HEK293T (cell line): ENCODE measurements at regions not wholly inside any gene's neighbourhood (a gene's known extent, or its start where the extent isn't known, plus 50 kb on each side); places are given as distances from the start of the nearest gene placed in this dataset.

ENCODE experiments used
- CTCF ChIA-PET: fragments of 350-600 bp; formaldehyde crosslinking; extraction: SDS; loops from one replicate; lab custom pipeline; 2021; ENCODE audit warnings: antibody characterized with exemption, inconsistent platforms; lab: Yijun Ruan, JAX
- POLR2A ChIA-PET: fragments of 350-600 bp; formaldehyde crosslinking; extraction: SDS; loops from one replicate; lab custom pipeline; 2020; ENCODE audit warnings: antibody characterized with exemption, inconsistent platforms; lab: Yijun Ruan, JAX
- DNase-seq: peaks from one replicate; pipeline ENCODE4 v3.0.0; 2012; ENCODE audit warnings: mixed read lengths; ENCODE audit errors: extremely low spot score
- ARNT ChIP-seq: fragments of 450-650 bp; IDR thresholded peaks from 2 replicates; pipeline ENCODE4 v1.6.1; 2017; ENCODE audit warnings: mild to moderate bottlenecking
- BHLHE40 ChIP-seq: fragments of 450-650 bp; IDR thresholded peaks from 2 replicates; pipeline ENCODE4 v1.6.1; 2016; ENCODE audit warnings: mild to moderate bottlenecking, moderate library complexity, borderline replicate concordance
- CTBP1 ChIP-seq: fragments of 450-650 bp; IDR thresholded peaks from 2 replicates; pipeline ENCODE4 v1.6.1; 2016; ENCODE audit warnings: borderline replicate concordance
- ELF4 ChIP-seq: fragments of 450-650 bp; IDR thresholded peaks from 2 replicates; pipeline ENCODE4 v1.6.1; 2017; ENCODE audit warnings: antibody characterized with exemption
- FOXA1 ChIP-seq: fragments of 450-650 bp; IDR thresholded peaks from 2 replicates; pipeline ENCODE4 v1.6.1; 2016; ENCODE audit warnings: mild to moderate bottlenecking
- FOXK2 ChIP-seq: fragments of 450-650 bp; IDR thresholded peaks from 2 replicates; pipeline ENCODE4 v1.6.1; 2016; ENCODE audit warnings: mild to moderate bottlenecking
- FOXM1 ChIP-seq: fragments of 450-650 bp; IDR thresholded peaks from 2 replicates; pipeline ENCODE4 v1.6.1; 2017; ENCODE audit warnings: mild to moderate bottlenecking, borderline replicate concordance
- HDGF ChIP-seq: fragments of 450-650 bp; IDR thresholded peaks from 2 replicates; pipeline ENCODE4 v1.6.1; 2017; ENCODE audit warnings: antibody characterized with exemption, borderline replicate concordance
- L3MBTL2 ChIP-seq: fragments of 450-650 bp; conservative IDR thresholded peaks from 2 replicates; pipeline ENCODE4 v1.6.1; 2016; ENCODE audit warnings: mild to moderate bottlenecking
- LEF1 ChIP-seq: fragments of 450-650 bp; IDR thresholded peaks from 2 replicates; pipeline ENCODE4 v1.6.1; 2017; ENCODE audit warnings: mild to moderate bottlenecking, borderline replicate concordance
- NFRKB ChIP-seq: fragments of 450-650 bp; IDR thresholded peaks from 2 replicates; pipeline ENCODE4 v1.6.1; 2016; ENCODE audit warnings: mild to moderate bottlenecking, moderate library complexity
- PKNOX1 ChIP-seq: fragments of 450-650 bp; IDR thresholded peaks from 2 replicates; pipeline ENCODE4 v1.6.1; 2016
- SP1 ChIP-seq: fragments of 450-650 bp; IDR thresholded peaks from 2 replicates; pipeline ENCODE4 v1.6.1; 2017
- SUZ12 ChIP-seq: fragments of 450-650 bp; IDR thresholded peaks from 2 replicates; pipeline ENCODE4 v1.6.1; 2016; ENCODE audit warnings: mild to moderate bottlenecking
- TARDBP ChIP-seq: fragments of 450-650 bp; IDR thresholded peaks from 2 replicates; pipeline ENCODE4 v1.6.1; 2016
- ZNF384 ChIP-seq: fragments of 450-650 bp; IDR thresholded peaks from 2 replicates; pipeline ENCODE4 v1.6.1; 2016

- DNase-seq = no peak
- POLR2A ChIA-PET = no interaction called here
- CTCF ChIA-PET = no interaction called here
- TF ChIP-seq NFRKB (no peak), FOXK2 (no peak), L3MBTL2 (no peak), FOXM1 (no peak), CTBP1 (no peak), PKNOX1 (no peak), HDGF (no peak), ELF4 (no peak), SUZ12 (no peak), TARDBP (no peak), SP1 (no peak), LEF1 (no peak), ZNF384 (no peak), BHLHE40 (no peak), FOXA1 (no peak)
These were observed 333.3 kb upstream of the TMEM229A start for GRCh38 chr7:124366118-124366517.

GRCh38 chr7:124364283-124364682, 331.4 kb upstream of the TMEM229A start:
- ChIA-PET POLR2A (no interaction called here), CTCF (no interaction called here)
- TF ChIP-seq SUZ12 = no peak
- TF ChIP-seq HDGF = no peak
- no peak for TF ChIP-seq ZNF384
- TF ChIP-seq FOXK2 = no peak
- no peak for TF ChIP-seq FOXA1
- TF ChIP-seq NFRKB = no peak
- no peak for TF ChIP-seq FOXM1
- DNase-seq = no peak

GRCh38 chr7:124354201-124354600, 321.3 kb upstream of the TMEM229A start:
- DNase-seq = no peak
- POLR2A ChIA-PET = no interaction called here
- TF ChIP-seq LEF1 (no peak), TARDBP (no peak), SP1 (no peak), CTBP1 (no peak), BHLHE40 (no peak), PKNOX1 (no peak), NFRKB (no peak), ARNT (no peak), FOXK2 (no peak), ZNF384 (no peak), SUZ12 (no peak), FOXA1 (no peak), L3MBTL2 (no peak), HDGF (no peak), ELF4 (no peak)
- CTCF ChIA-PET = no interaction called here

GRCh38 chr7:124351950-124352349, 319.1 kb upstream of the TMEM229A start:
- no peak for DNase-seq
- TF ChIP-seq BHLHE40 = no peak
- no peak for TF ChIP-seq FOXA1
- TF ChIP-seq SP1 = no peak
- TF ChIP-seq ELF4 = no peak
- no peak for TF ChIP-seq FOXK2
- TF ChIP-seq FOXM1 = no peak
- TF ChIP-seq L3MBTL2 = no peak
- TF ChIP-seq ZNF384 = no peak
- TF ChIP-seq PKNOX1 = no peak
- TF ChIP-seq LEF1 = no peak
- no peak for TF ChIP-seq HDGF
- TF ChIP-seq NFRKB = no peak
- no peak for TF ChIP-seq TARDBP
- no peak for TF ChIP-seq ARNT
- no peak for TF ChIP-seq CTBP1
- no peak for TF ChIP-seq SUZ12
- CTCF ChIA-PET = no interaction called here
- POLR2A ChIA-PET = no interaction called here

- ChIA-PET CTCF (no interaction called here), POLR2A (no interaction called here)
- TF ChIP-seq FOXM1 = no peak
- TF ChIP-seq ARNT = no peak
- TF ChIP-seq LEF1 = no peak
- no peak for TF ChIP-seq TARDBP
- TF ChIP-seq SP1 = no peak
- no peak for DNase-seq
These were observed 316.6 kb upstream of the TMEM229A start for GRCh38 chr7:124349443-124349842.

- TF ChIP-seq SUZ12 (no peak), ZNF384 (no peak), L3MBTL2 (no peak), FOXA1 (no peak)
- CTCF ChIA-PET = no interaction called here
- POLR2A ChIA-PET = no interaction called here
- DNase-seq = no peak
These were observed 306.0 kb upstream of the TMEM229A start for GRCh38 chr7:124338861-124339260.

- no peak for DNase-seq
- POLR2A ChIA-PET = no interaction called here
- CTCF ChIA-PET = no interaction called here
- TF ChIP-seq FOXM1 (no peak), ARNT (no peak), SP1 (no peak), BHLHE40 (no peak), LEF1 (no peak), PKNOX1 (no peak), ZNF384 (no peak), FOXA1 (no peak), TARDBP (no peak), CTBP1 (no peak), L3MBTL2 (no peak), ELF4 (no peak), SUZ12 (no peak), HDGF (no peak), FOXK2 (no peak), NFRKB (no peak)
These were observed 298.0 kb upstream of the TMEM229A start for GRCh38 chr7:124330731-124331407.
